ENCODE measurements at regions not wholly inside any gene's neighbourhood (a gene's known extent, or its start where the extent isn't known, plus 50 kb on each side); places are given as distances from the start of the nearest gene placed in this dataset.

DNA sequence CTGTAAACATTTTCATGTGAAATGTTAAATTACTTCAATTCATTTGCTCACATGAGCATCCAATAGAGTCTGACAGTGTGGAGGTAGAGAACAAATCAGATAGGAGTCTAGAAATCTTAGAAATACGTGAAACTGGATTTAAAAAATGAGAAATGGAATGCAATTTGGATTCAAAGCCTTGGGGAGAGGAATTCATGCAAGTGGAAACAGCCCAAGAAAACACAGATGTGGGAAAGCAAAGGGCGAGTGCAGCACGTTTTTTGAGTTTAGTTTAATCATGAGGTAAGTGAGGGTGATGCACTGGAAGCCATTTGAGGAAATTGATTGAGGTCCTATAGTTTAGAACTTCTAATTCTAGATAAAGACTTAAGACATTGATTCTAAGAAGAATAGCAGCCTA lies 434.7 kb downstream of the C3orf38 start:
- TF ChIP-seq, protein P1, sequence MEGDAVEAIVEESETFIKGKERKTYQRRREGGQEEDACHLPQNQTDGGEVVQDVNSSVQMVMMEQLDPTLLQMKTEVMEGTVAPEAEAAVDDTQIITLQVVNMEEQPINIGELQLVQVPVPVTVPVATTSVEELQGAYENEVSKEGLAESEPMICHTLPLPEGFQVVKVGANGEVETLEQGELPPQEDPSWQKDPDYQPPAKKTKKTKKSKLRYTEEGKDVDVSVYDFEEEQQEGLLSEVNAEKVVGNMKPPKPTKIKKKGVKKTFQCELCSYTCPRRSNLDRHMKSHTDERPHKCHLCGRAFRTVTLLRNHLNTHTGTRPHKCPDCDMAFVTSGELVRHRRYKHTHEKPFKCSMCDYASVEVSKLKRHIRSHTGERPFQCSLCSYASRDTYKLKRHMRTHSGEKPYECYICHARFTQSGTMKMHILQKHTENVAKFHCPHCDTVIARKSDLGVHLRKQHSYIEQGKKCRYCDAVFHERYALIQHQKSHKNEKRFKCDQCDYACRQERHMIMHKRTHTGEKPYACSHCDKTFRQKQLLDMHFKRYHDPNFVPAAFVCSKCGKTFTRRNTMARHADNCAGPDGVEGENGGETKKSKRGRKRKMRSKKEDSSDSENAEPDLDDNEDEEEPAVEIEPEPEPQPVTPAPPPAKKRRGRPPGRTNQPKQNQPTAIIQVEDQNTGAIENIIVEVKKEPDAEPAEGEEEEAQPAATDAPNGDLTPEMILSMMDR (IDR thresholded peaks at IDR 0.05; ENCODE audit: low read length) = no peak
- TF ChIP-seq EZH2 (IDR thresholded peaks at IDR 0.05; ENCODE audit: borderline replicate concordance, low read length) = no peak

All from OCI-LY1 (cell line).